ENCODE measurements at regions not wholly inside any gene's neighbourhood (a gene's known extent, or its start where the extent isn't known, plus 50 kb on each side); places are given as distances from the start of the nearest gene placed in this dataset.

DNA sequence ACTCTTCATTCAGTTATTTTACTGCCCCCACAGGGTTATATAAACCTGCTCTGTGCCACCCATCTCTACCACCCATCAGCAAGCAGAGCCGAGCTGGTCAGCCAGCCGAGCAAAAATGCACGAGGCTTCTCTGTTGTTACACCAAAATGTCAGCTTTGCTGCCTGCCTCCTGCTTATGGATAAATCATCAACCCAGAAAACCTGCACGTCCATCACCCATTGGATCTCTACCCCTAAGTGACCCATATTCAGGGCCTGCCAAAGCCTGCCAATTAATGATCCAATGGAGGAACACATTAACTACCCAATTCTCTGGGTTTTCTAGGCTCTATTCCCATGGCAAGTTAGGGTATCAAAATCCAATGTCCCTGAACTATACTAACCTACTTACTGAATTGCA is 365.5 kb upstream of the ACVR2A start:
- ATAC-seq (ENCODE audit: low FRiP score), result no peak
- TF ChIP-seq, protein P1, sequence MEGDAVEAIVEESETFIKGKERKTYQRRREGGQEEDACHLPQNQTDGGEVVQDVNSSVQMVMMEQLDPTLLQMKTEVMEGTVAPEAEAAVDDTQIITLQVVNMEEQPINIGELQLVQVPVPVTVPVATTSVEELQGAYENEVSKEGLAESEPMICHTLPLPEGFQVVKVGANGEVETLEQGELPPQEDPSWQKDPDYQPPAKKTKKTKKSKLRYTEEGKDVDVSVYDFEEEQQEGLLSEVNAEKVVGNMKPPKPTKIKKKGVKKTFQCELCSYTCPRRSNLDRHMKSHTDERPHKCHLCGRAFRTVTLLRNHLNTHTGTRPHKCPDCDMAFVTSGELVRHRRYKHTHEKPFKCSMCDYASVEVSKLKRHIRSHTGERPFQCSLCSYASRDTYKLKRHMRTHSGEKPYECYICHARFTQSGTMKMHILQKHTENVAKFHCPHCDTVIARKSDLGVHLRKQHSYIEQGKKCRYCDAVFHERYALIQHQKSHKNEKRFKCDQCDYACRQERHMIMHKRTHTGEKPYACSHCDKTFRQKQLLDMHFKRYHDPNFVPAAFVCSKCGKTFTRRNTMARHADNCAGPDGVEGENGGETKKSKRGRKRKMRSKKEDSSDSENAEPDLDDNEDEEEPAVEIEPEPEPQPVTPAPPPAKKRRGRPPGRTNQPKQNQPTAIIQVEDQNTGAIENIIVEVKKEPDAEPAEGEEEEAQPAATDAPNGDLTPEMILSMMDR (IDR thresholded peaks at IDR 0.05), result no peak
- no peak for DNase-seq (ENCODE audit: low spot score)

DNA sequence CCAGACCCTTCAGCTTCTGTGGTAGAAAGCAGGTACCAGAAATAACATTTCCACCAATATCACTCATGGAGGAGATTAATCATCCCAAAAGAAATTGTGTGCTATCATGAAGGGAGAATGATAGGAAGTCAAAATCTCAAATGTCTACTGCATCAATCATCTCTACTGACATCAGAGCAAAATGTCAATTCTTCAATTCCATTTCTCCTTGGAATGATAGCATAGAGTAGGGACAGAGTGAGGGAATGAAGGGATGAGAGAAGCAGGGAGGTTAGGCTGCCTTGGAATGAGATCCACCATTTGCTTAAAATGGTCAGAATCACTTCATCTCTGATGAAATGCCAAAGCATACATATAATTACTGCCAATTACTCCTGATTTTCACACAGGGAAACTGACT is 371.8 kb upstream of the ACVR2A start:
- TF ChIP-seq, protein P1 (IDR thresholded peaks at IDR 0.05), result no peak
- DNase-seq (ENCODE audit: low spot score) (no peak), ATAC-seq (ENCODE audit: low FRiP score) (no peak)

DNA sequence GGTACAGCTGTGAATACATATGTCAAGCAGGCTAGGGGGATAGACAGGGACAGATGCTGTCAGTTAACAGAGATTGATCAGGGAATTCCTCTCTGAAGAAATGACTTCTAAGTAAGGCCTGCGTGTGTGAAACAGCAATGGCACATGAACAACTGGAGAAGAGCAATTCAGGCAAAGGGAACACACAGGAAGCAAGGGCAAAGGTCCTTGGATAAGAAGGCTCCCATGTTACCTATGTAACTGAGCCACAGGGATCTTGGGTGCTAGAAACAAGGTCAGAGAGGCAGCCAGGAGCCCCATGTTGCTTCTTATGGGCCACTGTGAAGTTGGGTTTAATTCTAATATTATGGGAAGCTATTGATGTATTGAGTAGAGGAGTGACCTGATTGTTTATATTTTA is 373.7 kb upstream of the ACVR2A start:
- ATAC-seq (ENCODE audit: low FRiP score) (no peak), DNase-seq (ENCODE audit: low spot score) (no peak)
- TF ChIP-seq, protein P1 (IDR thresholded peaks at IDR 0.05), result no peak

DNA sequence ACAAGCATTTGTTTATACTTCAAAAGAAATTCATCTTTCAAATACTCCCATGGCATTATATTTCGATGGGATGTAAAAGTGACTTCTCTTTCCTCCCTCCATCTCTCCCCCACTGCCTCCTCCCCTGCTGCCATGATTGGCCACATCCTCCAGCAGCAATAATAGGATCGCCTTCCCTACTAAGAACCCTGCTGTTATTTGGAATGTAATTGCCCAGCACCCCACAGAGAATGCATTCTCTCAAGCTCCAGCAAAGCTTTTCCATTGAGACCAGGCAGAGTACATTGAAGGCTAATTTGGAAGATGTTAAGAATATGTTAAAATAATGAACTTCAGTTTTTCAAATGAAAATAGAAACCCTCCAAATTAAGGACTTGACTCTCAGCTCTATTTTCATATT is 375.4 kb upstream of the ACVR2A start:
- DNase-seq (ENCODE audit: low spot score) (no peak), ATAC-seq (ENCODE audit: low FRiP score) (no peak)
- TF ChIP-seq, protein P1 (IDR thresholded peaks at IDR 0.05), result no peak

DNA sequence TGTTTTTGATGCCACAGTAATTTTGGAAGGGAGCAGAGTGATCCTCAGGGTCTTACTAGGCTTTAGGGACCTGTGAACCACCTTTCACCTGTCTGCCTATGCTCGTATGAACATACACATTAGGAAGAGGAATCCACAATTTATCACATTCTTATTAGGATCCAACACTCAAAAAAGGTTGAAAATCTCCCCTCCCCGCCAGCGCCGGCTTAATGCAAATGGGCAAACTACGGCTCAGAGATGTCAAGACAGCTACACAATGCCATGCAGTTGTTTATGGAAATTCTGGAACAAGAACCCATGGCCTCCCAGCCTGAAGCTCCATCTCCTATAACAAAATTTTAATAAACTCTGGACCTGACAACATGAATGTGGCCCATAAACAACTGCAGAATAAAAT is 375.9 kb upstream of the ACVR2A start:
- no peak for DNase-seq (ENCODE audit: low spot score)
- ATAC-seq (ENCODE audit: low FRiP score), result no peak
- TF ChIP-seq, protein P1 (IDR thresholded peaks at IDR 0.05), result no peak

DNA sequence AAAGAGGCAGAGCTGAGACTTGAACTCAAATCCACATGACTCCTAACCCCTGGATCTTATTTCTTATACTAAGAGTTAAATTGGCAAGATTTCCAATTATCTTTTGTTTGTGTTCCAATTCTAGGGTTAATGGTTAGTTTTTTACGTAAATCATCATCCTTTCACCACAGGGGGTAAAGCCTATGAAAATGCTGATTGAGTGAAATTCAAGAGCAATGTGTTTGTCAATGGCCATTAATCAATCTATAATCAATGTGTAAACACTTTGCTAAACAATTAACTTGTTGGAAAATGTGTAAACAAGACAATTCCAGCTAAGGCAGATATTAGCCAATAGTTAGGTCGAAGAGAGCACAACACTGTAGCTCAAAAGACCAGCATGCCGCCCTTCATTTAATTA is 376.5 kb upstream of the ACVR2A start:
- TF ChIP-seq, protein P1 (IDR thresholded peaks at IDR 0.05), result no peak
- DNase-seq (ENCODE audit: low spot score), result no peak
- ATAC-seq (ENCODE audit: low FRiP score), result no peak

DNA sequence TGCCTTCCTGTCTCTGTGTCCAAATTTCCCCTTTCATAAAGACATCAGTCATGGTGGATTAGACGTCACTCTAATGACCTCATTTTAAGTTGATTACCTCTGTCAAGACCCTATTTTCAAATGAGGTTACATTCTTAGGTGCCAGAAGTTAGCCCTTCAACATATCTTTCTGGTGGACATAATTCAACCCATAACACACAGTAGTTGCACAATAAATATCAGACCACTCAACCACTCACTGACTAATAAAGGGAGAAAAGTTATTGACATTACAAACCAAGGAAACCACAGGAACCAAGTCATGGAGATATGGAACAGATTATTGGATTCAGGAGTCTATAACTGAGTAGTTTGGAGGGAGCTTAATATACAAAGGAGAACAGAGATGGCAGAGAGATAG is 377.4 kb upstream of the ACVR2A start:
- no peak for DNase-seq (ENCODE audit: low spot score)
- TF ChIP-seq, protein P1 (IDR thresholded peaks at IDR 0.05), result no peak

More for the DNA sequence above, 377.4 kb upstream of the ACVR2A start:
- ATAC-seq (ENCODE audit: low FRiP score), result no peak

All from omental fat pad (tissue), 3 donors.